DMS53 treated with DMSO at 0.1 percent for 48 hours (cell line): ENCODE measurements at regions not wholly inside any gene's neighbourhood (a gene's known extent, or its start where the extent isn't known, plus 50 kb on each side); places are given as distances from the start of the nearest gene placed in this dataset.
"Not testable (repeated sequence)": the region's sequence is repeated elsewhere in the genome, so short reads cannot be mapped to it uniquely, and the experiment has no call there.

Experiments
- DNase-seq: peaks from one replicate; lab custom pipeline; 2025; ENCODE audit not compliant: unreplicated experiment; lab: John Stamatoyannopoulos, UW

- no peak for DNase-seq
These were observed 729.0 kb upstream of the ANO3 start for GRCh38 chr11:25602959-25603358.

GRCh38 chr11:25612806-25613205 is 719.1 kb upstream of the ANO3 start:
- DNase-seq: no peak

GRCh38 chr11:25613451-25613850 is 718.5 kb upstream of the ANO3 start:
- no peak for DNase-seq

GRCh38 chr11:25613865-25614264 is 718.1 kb upstream of the ANO3 start:
- DNase-seq: no peak

- no peak for DNase-seq
These were observed 716.9 kb upstream of the ANO3 start for GRCh38 chr11:25615069-25615468.

GRCh38 chr11:25615841-25616240 is 716.1 kb upstream of the ANO3 start:
- no peak for DNase-seq

GRCh38 chr11:25625094-25625493 is 706.8 kb upstream of the ANO3 start:
- peak; percentile 41 for DNase-seq

GRCh38 chr11:25628030-25628429 is 703.9 kb upstream of the ANO3 start:
- no peak for DNase-seq

GRCh38 chr11:25633230-25633629 is 698.7 kb upstream of the ANO3 start:
- DNase-seq: no peak

GRCh38 chr11:25649220-25649619 is 682.7 kb upstream of the ANO3 start:
- not testable (repeated sequence) for DNase-seq

GRCh38 chr11:25650319-25650718 is 681.6 kb upstream of the ANO3 start:
- DNase-seq: no peak

- DNase-seq: no peak
These were observed 676.3 kb upstream of the ANO3 start for GRCh38 chr11:25655636-25656035.

- DNase-seq: no peak
These were observed 673.0 kb upstream of the ANO3 start for GRCh38 chr11:25658916-25659315.

GRCh38 chr11:25659706-25660105 is 672.2 kb upstream of the ANO3 start:
- DNase-seq: no peak

GRCh38 chr11:25667871-25668270 is 664.1 kb upstream of the ANO3 start:
- no peak for DNase-seq

GRCh38 chr11:25691959-25692358 is 640.0 kb upstream of the ANO3 start:
- DNase-seq: no peak

- no peak for DNase-seq
These were observed 629.5 kb upstream of the ANO3 start for GRCh38 chr11:25702417-25702816.

GRCh38 chr11:25710975-25711374 is 621.0 kb upstream of the ANO3 start:
- no peak for DNase-seq

GRCh38 chr11:25727944-25728343 is 604.0 kb upstream of the ANO3 start:
- no peak for DNase-seq

GRCh38 chr11:25730230-25730629 is 601.7 kb upstream of the ANO3 start:
- no peak for DNase-seq

GRCh38 chr11:25733777-25734176 is 598.2 kb upstream of the ANO3 start:
- DNase-seq: no peak

GRCh38 chr11:25734591-25735211 is 597.2 kb upstream of the ANO3 start:
- peak; percentile 56 for DNase-seq

- DNase-seq: no peak
These were observed 594.8 kb upstream of the ANO3 start for GRCh38 chr11:25737071-25737675.
